AG09319 (cell line): ENCODE measurements at regions not wholly inside any gene's neighbourhood (a gene's known extent, or its start where the extent isn't known, plus 50 kb on each side); places are given as distances from the start of the nearest gene placed in this dataset.

Source experiments
- DNase-seq: peaks from one replicate; pipeline ENCODE4 v3.0.0-alpha.2; 2010; ENCODE audit warnings: low read depth; ENCODE audit errors: extremely low read depth
- CTCF ChIP-seq: IDR thresholded peaks from 2 replicates; pipeline ENCODE4 v1.5.1; 2011; ENCODE audit warnings: low read depth, mild to moderate bottlenecking, inconsistent platforms, low read length, moderate library complexity

DNA sequence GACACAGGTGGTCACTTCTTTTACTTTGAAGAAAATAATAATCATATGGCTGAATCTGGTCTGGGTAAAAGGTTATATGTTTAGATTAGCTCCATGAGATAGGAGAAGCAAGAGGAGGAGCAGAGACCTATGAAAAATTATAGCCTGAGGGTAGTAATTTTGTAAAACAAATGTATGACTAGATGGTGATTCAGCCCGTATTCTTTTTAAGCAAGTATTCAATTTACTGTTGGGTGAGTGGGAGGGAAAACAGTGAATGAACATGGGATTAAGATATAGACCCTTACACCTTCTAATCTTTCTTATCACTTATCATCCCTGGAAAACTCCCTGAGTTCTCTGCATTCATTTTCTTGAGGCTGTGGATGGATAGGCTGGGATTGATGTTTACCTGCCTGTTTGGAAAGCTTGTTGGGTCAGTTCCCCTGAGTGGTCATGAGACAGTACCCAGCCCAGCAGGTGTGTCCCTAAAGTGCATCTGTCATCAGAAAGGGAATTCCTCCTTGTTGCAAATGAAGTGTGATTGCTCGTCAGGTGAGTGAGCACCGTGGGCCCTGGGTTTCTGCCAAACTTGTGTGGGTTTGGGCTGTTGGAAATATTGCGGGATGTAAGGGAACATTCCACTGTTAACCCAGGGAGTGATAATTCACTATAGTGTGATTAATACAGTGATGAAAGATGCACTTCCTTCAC is 101.2 kb upstream of the GDNF start:
- DNase-seq = no peak
- no peak for TF ChIP-seq CTCF

DNA sequence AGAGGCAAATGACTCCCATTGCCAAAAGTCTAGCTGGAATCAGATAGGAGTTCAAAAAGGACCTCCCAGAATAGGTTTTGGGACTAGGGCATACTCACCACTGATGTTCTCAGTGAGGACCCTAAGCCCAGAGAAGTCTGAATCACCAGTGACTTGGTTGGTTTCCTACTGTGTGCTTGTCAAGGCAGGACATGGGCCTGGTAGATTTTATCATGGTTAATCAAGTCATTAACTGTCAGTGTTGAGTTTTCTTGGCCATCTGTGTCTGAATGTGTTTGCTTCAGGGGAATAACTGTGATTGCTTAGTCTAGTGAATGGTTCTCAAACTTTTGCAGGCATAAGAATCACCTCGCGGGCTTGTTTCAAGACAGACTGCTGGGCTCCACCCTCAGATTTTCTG is 99.0 kb upstream of the GDNF start:
- DNase-seq = no peak
- no peak for TF ChIP-seq CTCF

- no peak for TF ChIP-seq CTCF
- DNase-seq = no peak
Measured at GRCh38 chr5:37938076-37938852, 98.4 kb upstream of the GDNF start.

DNA sequence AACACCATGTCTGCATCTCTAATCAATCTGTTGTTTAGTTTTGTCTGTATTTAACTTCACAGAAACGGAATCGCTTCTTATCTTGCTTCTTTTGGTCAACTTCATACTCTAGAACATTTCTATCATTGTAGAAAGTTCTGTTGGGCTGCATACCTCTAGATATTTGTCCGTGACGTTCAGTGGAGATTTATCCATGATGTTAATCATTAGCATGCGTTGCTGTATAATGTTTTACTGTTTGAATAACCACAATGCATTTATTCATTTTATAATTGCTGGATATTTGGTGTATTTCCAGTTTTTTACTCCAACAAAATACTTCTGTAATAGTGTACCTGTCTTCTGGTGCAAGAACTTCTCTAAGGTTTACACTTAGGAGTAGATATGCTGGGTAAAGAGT is 96.2 kb upstream of the GDNF start:
- no peak for TF ChIP-seq CTCF

GRCh38 chr5:37933576-37933975 is 93.7 kb upstream of the GDNF start:
- TF ChIP-seq CTCF = no peak
- no peak for DNase-seq

More for the DNA sequence above, 96.2 kb upstream of the GDNF start:
- no peak for DNase-seq

DNA sequence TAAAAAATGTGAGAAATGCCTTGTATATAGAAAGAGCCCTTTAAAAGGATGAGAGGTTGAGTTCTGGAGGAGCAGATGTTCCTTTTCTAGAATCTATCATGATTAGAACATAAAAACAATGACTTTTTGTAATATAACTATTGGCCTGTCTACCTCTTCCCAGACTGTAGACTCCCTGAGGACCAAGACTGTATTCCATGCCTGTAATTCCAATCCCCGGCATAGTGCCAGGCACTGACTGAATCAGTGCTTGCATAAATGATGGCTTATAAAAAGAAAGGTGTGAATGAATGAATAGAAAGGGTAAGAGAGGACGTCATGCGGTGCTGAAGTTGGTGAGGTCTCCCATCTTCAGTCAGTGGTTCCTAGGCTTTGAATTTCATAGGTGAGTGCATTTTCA is 92.6 kb upstream of the GDNF start:
- no peak for DNase-seq
- TF ChIP-seq CTCF = no peak

- no peak for TF ChIP-seq CTCF
- DNase-seq = no peak
Measured at GRCh38 chr5:37931541-37931940, 91.7 kb upstream of the GDNF start.
